Prostate gland (tissue), 2 donors: ENCODE measurements at regions not wholly inside any gene's neighbourhood (a gene's known extent, or its start where the extent isn't known, plus 50 kb on each side); places are given as distances from the start of the nearest gene placed in this dataset.

ENCODE experiments used
- POLR2A ChIP-seq: fragments of 450-650 bp; IDR thresholded peaks from one replicate; pipeline ENCODE4 v1.6.1; 2016; ENCODE audit warnings: antibody characterized with exemption, mild to moderate bottlenecking
- POLR2AphosphoS5 ChIP-seq: sonication (generic); formaldehyde crosslinking; IDR thresholded peaks from one replicate; pipeline ENCODE4 v1.6.1; 2017; ENCODE audit warnings: antibody characterized with exemption
- TF ChIP-seq, protein P1 (sequence below), 4 experiments: fragments of 200-600 bp in 2 of 4; fragments of 450-650 bp in 2 of 4; sonication (generic) in 2 of 4; IDR thresholded peaks; 1 replicate in 3 of 4; 2 replicates in 1 of 4; pipeline ENCODE4 v1.5.1; 2016 to 2019; ENCODE audit warnings: antibody characterized with exemption in 4 of 4, mild to moderate bottlenecking in 2 of 4, moderate library complexity in 2 of 4

DNA sequence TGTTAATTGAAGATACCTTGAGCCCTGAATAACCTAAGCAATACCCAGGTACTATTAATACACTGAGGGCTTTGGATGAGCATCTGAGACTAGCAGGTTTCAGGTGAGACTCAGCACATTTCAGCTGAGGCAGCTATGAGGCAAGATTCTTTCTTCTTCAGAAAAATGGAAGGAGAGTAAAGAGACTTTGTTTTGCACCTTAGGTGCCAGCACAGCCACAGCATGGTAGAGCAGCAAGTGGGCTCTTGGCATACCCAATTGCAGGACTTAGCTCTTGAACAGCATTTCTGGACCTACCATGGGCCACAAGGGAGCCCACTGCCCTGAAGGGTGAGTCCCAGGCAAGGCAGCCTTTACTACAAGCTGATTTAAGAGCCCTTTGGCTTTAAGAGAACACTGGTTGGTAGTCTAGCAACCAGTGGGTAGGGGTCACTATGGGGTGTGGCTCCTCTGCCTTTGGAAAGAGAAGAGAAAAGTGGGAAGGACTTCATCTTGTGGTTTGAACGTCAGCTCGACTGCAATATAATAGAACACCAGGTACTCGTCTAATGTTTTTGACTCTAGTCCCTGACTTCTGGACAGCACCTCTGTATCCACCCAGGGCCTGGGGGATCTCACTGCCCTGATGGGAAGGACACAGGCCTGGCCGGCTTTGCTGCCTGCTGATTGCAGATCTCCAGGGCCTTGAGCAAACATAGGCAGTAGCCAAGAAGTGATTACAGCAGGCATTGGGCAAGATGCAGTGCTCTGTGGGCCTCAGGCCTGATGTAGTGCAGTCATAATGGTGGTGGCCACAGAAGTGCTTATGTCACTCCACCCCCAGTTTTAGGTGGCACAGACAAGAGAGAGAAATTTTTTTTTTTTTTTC is 73.3 kb downstream of the GLYATL1 start:
- peak; percentile 49 for TF ChIP-seq POLR2AphosphoS5
- TF ChIP-seq, protein P1, sequence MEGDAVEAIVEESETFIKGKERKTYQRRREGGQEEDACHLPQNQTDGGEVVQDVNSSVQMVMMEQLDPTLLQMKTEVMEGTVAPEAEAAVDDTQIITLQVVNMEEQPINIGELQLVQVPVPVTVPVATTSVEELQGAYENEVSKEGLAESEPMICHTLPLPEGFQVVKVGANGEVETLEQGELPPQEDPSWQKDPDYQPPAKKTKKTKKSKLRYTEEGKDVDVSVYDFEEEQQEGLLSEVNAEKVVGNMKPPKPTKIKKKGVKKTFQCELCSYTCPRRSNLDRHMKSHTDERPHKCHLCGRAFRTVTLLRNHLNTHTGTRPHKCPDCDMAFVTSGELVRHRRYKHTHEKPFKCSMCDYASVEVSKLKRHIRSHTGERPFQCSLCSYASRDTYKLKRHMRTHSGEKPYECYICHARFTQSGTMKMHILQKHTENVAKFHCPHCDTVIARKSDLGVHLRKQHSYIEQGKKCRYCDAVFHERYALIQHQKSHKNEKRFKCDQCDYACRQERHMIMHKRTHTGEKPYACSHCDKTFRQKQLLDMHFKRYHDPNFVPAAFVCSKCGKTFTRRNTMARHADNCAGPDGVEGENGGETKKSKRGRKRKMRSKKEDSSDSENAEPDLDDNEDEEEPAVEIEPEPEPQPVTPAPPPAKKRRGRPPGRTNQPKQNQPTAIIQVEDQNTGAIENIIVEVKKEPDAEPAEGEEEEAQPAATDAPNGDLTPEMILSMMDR (IDR thresholded peaks at IDR 0.05): no peak
- no peak for TF ChIP-seq POLR2A
